H1 (cell line): ENCODE measurements at regions not wholly inside any gene's neighbourhood (a gene's known extent, or its start where the extent isn't known, plus 50 kb on each side); places are given as distances from the start of the nearest gene placed in this dataset.

ENCODE experiments used
- CTCF ChIA-PET: fragments of 300-600 bp; sonication (Branson Sonifier 250); formaldehyde crosslinking; loops from one replicate; lab custom pipeline; 2021; ENCODE audit not compliant: partially characterized antibody; lab: Charles Lee
- POLR2A ChIA-PET: fragments of 300-600 bp; sonication (Branson Sonifier 250); formaldehyde crosslinking; loops from one replicate; lab custom pipeline; 2021; ENCODE audit warnings: inconsistent platforms; ENCODE audit not compliant: partially characterized antibody; lab: Charles Lee
- DNase-seq, 2 experiments: peaks; one replicate each; pipeline versions ENCODE4 v3.0.0 to v3.0.0-alpha.2; 2010 to 2022; ENCODE audit warnings: low spot score in 2 of 2, low read depth in 1 of 2, mixed read lengths in 1 of 2
- FAIRE-seq: peaks from 2 replicates; lab custom pipeline; 2011; peaks lifted over from hg19 to GRCh38; lab: Jason Lieb, UNC
- H2AFZ ChIP-seq: 2 replicates; pipeline ENCODE4 v1.8.1; 2012; ENCODE audit warnings: low read length, inconsistent platforms
- H2AK5ac ChIP-seq: 2 replicates; pipeline ENCODE4 v1.6.1; 2013; ENCODE audit warnings: low read depth, low read length
- H2BK120ac ChIP-seq: replicated peaks from 2 replicates; pipeline ENCODE3; 2013; ENCODE audit warnings: low read depth, low read length, inconsistent platforms
- H2BK12ac ChIP-seq: 2 replicates; pipeline ENCODE4 v1.6.1; 2013; ENCODE audit warnings: low read depth, low read length
- H2BK15ac ChIP-seq: 2 replicates; pipeline ENCODE4 v1.6.1; 2013; ENCODE audit warnings: low read length
- H2BK20ac ChIP-seq: 2 replicates; pipeline ENCODE4 v1.6.1; 2013; ENCODE audit warnings: low read length
- H2BK5ac ChIP-seq: 2 replicates; pipeline ENCODE4 v1.6.1; 2013; ENCODE audit warnings: low read depth, low read length
- H3K14ac ChIP-seq: 2 replicates; pipeline ENCODE4 v1.6.1; 2013; ENCODE audit warnings: inconsistent platforms; ENCODE audit not compliant: insufficient read length
- H3K18ac ChIP-seq: 2 replicates; pipeline ENCODE4 v1.6.1; 2013; ENCODE audit warnings: low read length; ENCODE audit errors: extremely low read depth
- H3K23ac ChIP-seq: 2 replicates; pipeline ENCODE4 v1.6.1; 2013; ENCODE audit warnings: inconsistent platforms; ENCODE audit not compliant: insufficient read length
- H3K23me2 ChIP-seq: 2 replicates; pipeline ENCODE4 v1.6.1; 2013; ENCODE audit warnings: low read depth, low read length
- H3K27ac ChIP-seq: 2 replicates; pipeline ENCODE4 v1.6.1; 2011; ENCODE audit warnings: low read depth, low read length, inconsistent platforms
- H3K27me3 ChIP-seq, 4 experiments: replicated peaks in 1 of 4; 1 replicate in 1 of 4; 2 replicates in 3 of 4; pipeline versions ENCODE4 v1.6.1 to v1.8.1; 2011 to 2013; ENCODE audit warnings: low read length in 3 of 4, mild to moderate bottlenecking in 3 of 4, inconsistent platforms in 2 of 4, mixed read lengths in 2 of 4, moderate library complexity in 1 of 4; ENCODE audit not compliant: control insufficient read depth in 3 of 4, insufficient read depth in 3 of 4; ENCODE audit errors: extremely low read depth in 1 of 4
- H3K36me3 ChIP-seq, 4 experiments: 2 replicates each; pipeline versions ENCODE4 v1.6.1 to v1.8.1; 2011 to 2013; ENCODE audit warnings: mild to moderate bottlenecking in 4 of 4, low read length in 3 of 4, moderate library complexity in 2 of 4, control low read depth in 1 of 4, inconsistent platforms in 1 of 4; ENCODE audit not compliant: insufficient read depth in 4 of 4, control insufficient read depth in 2 of 4
- H3K4ac ChIP-seq: replicated peaks from 2 replicates; pipeline ENCODE3; 2013; ENCODE audit warnings: low read length, low read depth, mixed read lengths, inconsistent platforms; ENCODE audit not compliant: insufficient read length
- H3K4me1 ChIP-seq, 4 experiments: replicated peaks in 1 of 4; 1 replicate in 1 of 4; 2 replicates in 3 of 4; pipeline versions ENCODE4 v1.6.1 to v1.8.1; 2011 to 2013; ENCODE audit warnings: low read length in 3 of 4, inconsistent platforms in 2 of 4, mixed read lengths in 1 of 4; ENCODE audit not compliant: insufficient read depth in 4 of 4, control insufficient read depth in 3 of 4
- H3K4me2 ChIP-seq, 2 experiments: 2 replicates each; pipeline versions ENCODE4 v1.6.1 to v1.8.1; 2011 to 2013; ENCODE audit warnings: low read depth in 2 of 2, low read length in 2 of 2, control low read depth in 1 of 2, inconsistent platforms in 1 of 2, mild to moderate bottlenecking in 1 of 2; ENCODE audit not compliant: insufficient read depth in 1 of 2
- H3K4me3 ChIP-seq, 4 experiments: fragments of 200-600, 300-600 bp in 1 of 4; sonication (generic), shearing (Covaris generic), sonication (Bioruptor Twin) in 1 of 4; 2 replicates each; pipeline versions ENCODE4 v1.5.1 to v1.8.1; 2011 to 2016; ENCODE audit warnings: low read length in 4 of 4, low read depth in 3 of 4, control low read depth in 2 of 4, inconsistent platforms in 2 of 4, mild to moderate bottlenecking in 2 of 4, mixed read lengths in 1 of 4, moderate library complexity in 1 of 4; ENCODE audit not compliant: insufficient read depth in 2 of 4; ENCODE audit errors: extremely low read depth in 1 of 4
- H3K56ac ChIP-seq: replicated peaks from 2 replicates; pipeline ENCODE3; 2013; ENCODE audit warnings: low read depth, mild to moderate bottlenecking, mixed read lengths, low read length, inconsistent platforms; ENCODE audit not compliant: insufficient read length
- H3K79me1 ChIP-seq: 2 replicates; pipeline ENCODE4 v1.6.1; 2013; ENCODE audit warnings: low read depth, low read length, control low read depth
- H3K79me2 ChIP-seq, 2 experiments: 2 replicates each; pipeline versions ENCODE4 v1.6.1 to v1.8.1; 2012 to 2013; ENCODE audit warnings: low read length in 2 of 2, mild to moderate bottlenecking in 2 of 2, inconsistent platforms in 1 of 2; ENCODE audit not compliant: insufficient read depth in 2 of 2, control insufficient read depth in 1 of 2
- H3K9ac ChIP-seq, 4 experiments: replicated peaks in 1 of 4; 1 replicate in 1 of 4; 2 replicates in 3 of 4; pipeline versions ENCODE4 v1.6.1 to v1.8.1; 2011 to 2013; ENCODE audit warnings: low read depth in 3 of 4, low read length in 3 of 4, control low read depth in 2 of 4, mild to moderate bottlenecking in 2 of 4, moderate library complexity in 2 of 4, inconsistent platforms in 1 of 4; ENCODE audit errors: extremely low read depth in 1 of 4
- H3K9me3 ChIP-seq, 2 experiments: 2 replicates each; pipeline versions ENCODE4 v1.6.1 to v1.8.1; 2012 to 2013; ENCODE audit warnings: mild to moderate bottlenecking in 2 of 2, moderate library complexity in 2 of 2, control low read depth in 1 of 2, inconsistent platforms in 1 of 2, low read depth in 1 of 2, low read length in 1 of 2, mixed read lengths in 1 of 2; ENCODE audit not compliant: insufficient read depth in 2 of 2
- H4K20me1 ChIP-seq, 2 experiments: replicated peaks in 1 of 2; 2 replicates each; pipeline versions ENCODE3 to v1.8.1; 2011 to 2013; ENCODE audit warnings: inconsistent platforms in 2 of 2, low read length in 2 of 2, mild to moderate bottlenecking in 1 of 2; ENCODE audit not compliant: insufficient read depth in 2 of 2, control insufficient read depth in 1 of 2
- H4K5ac ChIP-seq: 2 replicates; pipeline ENCODE4 v1.6.1; 2013; ENCODE audit warnings: low read length, low read depth, mixed read lengths, inconsistent platforms; ENCODE audit not compliant: insufficient read length
- H4K8ac ChIP-seq: 2 replicates; pipeline ENCODE4 v1.8.0; 2013; ENCODE audit warnings: mild to moderate bottlenecking, moderate library complexity, low read length, inconsistent platforms; ENCODE audit not compliant: insufficient read depth; ENCODE audit errors: extremely low read depth
- H4K91ac ChIP-seq: replicated peaks from 2 replicates; pipeline ENCODE3; 2013; ENCODE audit warnings: low read length, mixed read lengths, inconsistent platforms; ENCODE audit not compliant: insufficient read length
- ASH2L ChIP-seq: fragments of 200-600, 300-600 bp; sonication (generic); IDR thresholded peaks from one replicate; pipeline ENCODE4 v1.7.1; 2017; ENCODE audit warnings: low read length
- ATF2 ChIP-seq: IDR thresholded peaks from 2 replicates; pipeline ENCODE4 v1.6.1; 2012; ENCODE audit warnings: low read length, inconsistent platforms
- ATF3 ChIP-seq: IDR thresholded peaks from 2 replicates; pipeline ENCODE4 v1.6.1; 2011; ENCODE audit warnings: low read depth, mild to moderate bottlenecking, low read length; ENCODE audit not compliant: insufficient read depth
- BRCA1 ChIP-seq: IDR thresholded peaks from 2 replicates; pipeline ENCODE4 v1.6.1; 2012; ENCODE audit warnings: low read depth, low read length, improper control_type of control experiment
- E2F6 ChIP-seq: IDR thresholded peaks from 2 replicates; pipeline ENCODE4 v1.6.1; 2012; ENCODE audit warnings: inconsistent platforms
- JUN ChIP-seq: IDR thresholded peaks from 2 replicates; pipeline ENCODE4 v1.6.1; 2011; ENCODE audit warnings: low read depth, mild to moderate bottlenecking, improper control_type of control experiment, low read length
- RXRA ChIP-seq: IDR thresholded peaks from 2 replicates; pipeline ENCODE4 v1.6.1; 2011; ENCODE audit warnings: low read depth, mild to moderate bottlenecking, low read length, moderate library complexity; ENCODE audit not compliant: insufficient read depth
- SIN3A ChIP-seq, 2 experiments: IDR thresholded peaks in 1 of 2; conservative IDR thresholded peaks in 1 of 2; 2 replicates each; pipeline ENCODE4 v1.6.1; 2011 to 2012; ENCODE audit warnings: low read length in 2 of 2, improper control_type of control experiment in 1 of 2, low read depth in 1 of 2, mild to moderate bottlenecking in 1 of 2
- SP4 ChIP-seq: IDR thresholded peaks from 2 replicates; pipeline ENCODE4 v1.6.1; 2012; ENCODE audit warnings: low read length, inconsistent platforms
- SUZ12 ChIP-seq: fragments of 200-600 bp; sonication (generic); IDR thresholded peaks from 2 replicates; pipeline ENCODE4 v1.6.1; 2012; ENCODE audit warnings: mild to moderate bottlenecking, inconsistent platforms, low read length, moderate library complexity, mixed read lengths
- TCF12 ChIP-seq: IDR thresholded peaks from 2 replicates; pipeline ENCODE4 v1.6.1; 2011; ENCODE audit warnings: low read depth, mild to moderate bottlenecking, low read length
- WGBS, 2 experiments: shearing (Covaris generic) in 1 of 2; methylation state at CpG; one replicate each; pipeline versions ENCODE4 v1.1.6 to v1.1.7; 2013 to 2015; ENCODE audit warnings: low lambda C conversion rate in 2 of 2, mixed read lengths in 2 of 2, inconsistent platforms in 1 of 2, low coverage in 1 of 2, missing lambda C conversion rate in 1 of 2; ENCODE audit not compliant: insufficient replicate concordance in 2 of 2, insufficient coverage in 1 of 2, insufficient read length in 1 of 2; ENCODE audit errors: extremely low coverage in 1 of 2, missing lambda C conversion rate in 1 of 2; 5-methylcytosine and 5-hydroxymethylcytosine counted together

- Histone ChIP-seq H2AFZ (no peak overlapping the region), H3K4ac (no peak overlapping the region), H3K4me1 (0 out of 7 replicates have a peak, but pooled peaks cover 0 to 3% (median 0%) of the 10 kb centered on the region in 4 experiments), H4K91ac (no peak overlapping the region), H2BK15ac (no peak overlapping the region), H3K9me3 (no peaks in the 10 kb centered on the region), H3K18ac (no peak overlapping the region), H2BK12ac (no peak overlapping the region), H3K4me2 (no peak overlapping the region), H3K4me3 (no peak overlapping the region), H4K5ac (no peak overlapping the region), H3K23ac (no peak overlapping the region), H3K9ac (no peak overlapping the region), H3K27me3 (no peaks in the 10 kb centered on the region), H2BK5ac (no peak overlapping the region), H2AK5ac (no peak overlapping the region), H2BK20ac (no peak overlapping the region), H3K14ac (no peak overlapping the region), H3K27ac (no peak overlapping the region), H3K56ac (no peak overlapping the region), H4K20me1 (no peaks in the 10 kb centered on the region), H3K23me2 (no peaks in the 10 kb centered on the region; the same call in 1 of the 2 replicates), H3K79me2 (no peaks in the 10 kb centered on the region), H3K79me1 (no peaks in the 10 kb centered on the region), H3K36me3 (no peaks in the 10 kb centered on the region), H4K8ac (no peak overlapping the region), H2BK120ac (no peak overlapping the region)
- 78% methylated on average over 1 of the region's 1 CpG; no CpG with 5 or more reads in 1 of the 2 experiments for WGBS, 2 experiments
- CTCF ChIA-PET = interaction anchor here (1.1 to 1.6 kb wide), 3 partner anchors 12 to 21 kb away, joined by 3 to 6 read pairs (median 4); no protein-coding TSS in a partner anchor
- no peak for FAIRE-seq
- DNase-seq = no peak
- POLR2A ChIA-PET = interaction anchor here (1.2 kb wide), 1 partner anchor 21 kb away, joined by 4 read pairs; no protein-coding TSS in a partner anchor
- TF ChIP-seq SP4 (no peak), RXRA (no peak), TCF12 (no peak), JUN (no peak), SIN3A (conservative IDR thresholded peaks at IDR 0.05 in 1 of 2, IDR thresholded peaks at IDR 0.05 in 1 of 2; ENCODE audit: low read depth in 1 of 2, low read length in 2 of 2) (no peak), BRCA1 (no peak), E2F6 (no peak), ASH2L (no peak), ATF3 (no peak), ATF2 (no peak), SUZ12 (no peak)
Measured at GRCh38 chr1:83715550-83715949, 283.4 kb downstream of the TTLL7 start.
